ENCODE measurements at regions not wholly inside any gene's neighbourhood (a gene's known extent, or its start where the extent isn't known, plus 50 kb on each side); places are given as distances from the start of the nearest gene placed in this dataset.
"Not testable (repeated sequence)": the region's sequence is repeated elsewhere in the genome, so short reads cannot be mapped to it uniquely, and the experiment has no call there.

DNA sequence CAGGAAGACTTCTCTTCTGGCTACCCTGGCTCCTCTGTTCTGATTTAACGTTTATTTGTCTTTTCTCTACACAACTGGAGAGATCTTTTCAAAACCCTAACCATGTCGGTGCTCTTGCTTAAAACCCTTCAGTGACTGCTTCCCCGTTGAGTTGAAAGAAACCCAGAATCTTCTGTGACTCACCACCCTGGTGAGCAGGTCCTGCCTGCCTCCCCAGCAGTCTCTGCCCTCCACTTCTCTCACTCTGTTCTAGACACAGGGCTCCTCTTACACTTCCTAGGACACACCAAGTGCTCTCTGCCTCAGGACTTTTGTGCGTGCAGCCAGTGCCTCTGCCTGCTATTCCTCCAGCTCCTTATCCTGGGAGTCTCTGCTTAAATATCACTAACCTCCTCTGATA, 131.4 kb downstream of the IER5 start:
- no peaks in the 10 kb centered on the region for H3K4me1 Mint-ChIP-seq
- TF ChIP-seq, protein P1, sequence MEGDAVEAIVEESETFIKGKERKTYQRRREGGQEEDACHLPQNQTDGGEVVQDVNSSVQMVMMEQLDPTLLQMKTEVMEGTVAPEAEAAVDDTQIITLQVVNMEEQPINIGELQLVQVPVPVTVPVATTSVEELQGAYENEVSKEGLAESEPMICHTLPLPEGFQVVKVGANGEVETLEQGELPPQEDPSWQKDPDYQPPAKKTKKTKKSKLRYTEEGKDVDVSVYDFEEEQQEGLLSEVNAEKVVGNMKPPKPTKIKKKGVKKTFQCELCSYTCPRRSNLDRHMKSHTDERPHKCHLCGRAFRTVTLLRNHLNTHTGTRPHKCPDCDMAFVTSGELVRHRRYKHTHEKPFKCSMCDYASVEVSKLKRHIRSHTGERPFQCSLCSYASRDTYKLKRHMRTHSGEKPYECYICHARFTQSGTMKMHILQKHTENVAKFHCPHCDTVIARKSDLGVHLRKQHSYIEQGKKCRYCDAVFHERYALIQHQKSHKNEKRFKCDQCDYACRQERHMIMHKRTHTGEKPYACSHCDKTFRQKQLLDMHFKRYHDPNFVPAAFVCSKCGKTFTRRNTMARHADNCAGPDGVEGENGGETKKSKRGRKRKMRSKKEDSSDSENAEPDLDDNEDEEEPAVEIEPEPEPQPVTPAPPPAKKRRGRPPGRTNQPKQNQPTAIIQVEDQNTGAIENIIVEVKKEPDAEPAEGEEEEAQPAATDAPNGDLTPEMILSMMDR (conservative IDR thresholded peaks at IDR 0.05): no peak
- no peaks in the 10 kb centered on the region for H3K36me3 Mint-ChIP-seq (ENCODE audit: low read depth)
- peaks cover 10% of the 10 kb centered on the region for H3K9me3 Mint-ChIP-seq
- H3K27me3 Mint-ChIP-seq (ENCODE audit: low read depth): no peaks in the 10 kb centered on the region
- H3K4me3 Mint-ChIP-seq: no peak overlapping the region
- DNase-seq (ENCODE audit: low read depth, low spot score): no peak
- H3K27ac Mint-ChIP-seq (ENCODE audit: unreplicated experiment): no peak overlapping the region

DNA sequence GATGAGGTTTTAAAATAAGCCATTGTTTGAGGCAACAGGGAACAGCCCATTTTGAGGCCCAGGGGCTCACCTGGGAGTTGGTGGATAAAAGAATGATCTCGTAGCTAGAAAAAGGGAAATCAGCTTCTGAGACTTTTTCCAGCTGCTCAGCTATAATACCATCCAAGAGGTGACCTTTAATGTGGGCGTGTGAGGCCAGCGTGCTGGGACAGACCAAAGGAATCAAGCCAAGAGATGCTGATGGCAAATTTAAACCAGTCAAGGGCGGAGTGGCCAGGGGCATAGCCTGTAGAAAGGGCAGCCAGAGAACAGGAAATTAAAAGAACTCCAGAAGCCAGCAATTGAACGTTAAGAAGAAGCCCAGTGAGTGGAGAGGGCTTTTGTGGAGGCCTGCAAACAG, 132.6 kb downstream of the IER5 start:
- TF ChIP-seq, protein P1 (conservative IDR thresholded peaks at IDR 0.05): no peak
- Mint-ChIP-seq H3K4me3 (no peak overlapping the region), H3K4me1 (no peaks in the 10 kb centered on the region), H3K9me3 (peaks cover 10% of the 10 kb centered on the region), H3K27ac (ENCODE audit: unreplicated experiment) (no peak overlapping the region), H3K36me3 (ENCODE audit: low read depth) (no peaks in the 10 kb centered on the region), H3K27me3 (ENCODE audit: low read depth) (no peaks in the 10 kb centered on the region)
- DNase-seq (ENCODE audit: low read depth, low spot score): no peak

DNA sequence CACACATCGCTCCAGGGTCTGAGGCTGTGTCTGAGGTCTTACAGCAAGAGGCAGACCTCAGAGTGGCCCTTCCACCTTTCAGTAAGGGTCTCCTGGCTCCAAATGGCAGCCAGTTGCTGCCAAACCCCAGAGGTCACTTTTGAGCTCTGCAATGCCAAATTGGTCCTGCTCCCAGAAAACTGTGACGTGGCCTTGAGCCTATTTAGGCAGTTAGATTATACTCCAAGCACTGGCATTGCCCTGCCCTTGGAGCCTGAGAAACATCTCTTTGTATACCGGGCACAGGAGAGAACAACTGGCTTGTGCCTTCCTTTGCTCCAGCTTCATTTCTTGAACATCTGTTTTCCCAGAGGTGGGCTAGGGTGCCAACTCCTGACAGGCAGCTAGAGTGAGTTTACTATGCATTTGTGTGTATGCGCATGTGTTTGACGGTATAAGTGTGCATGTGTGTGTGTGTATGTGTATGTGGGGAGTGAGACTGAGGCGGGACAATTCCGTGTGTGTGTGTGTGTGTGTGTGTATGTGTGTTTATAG, 134.5 kb downstream of the IER5 start:
- TF ChIP-seq, protein P1 (conservative IDR thresholded peaks at IDR 0.05): no peak
- Mint-ChIP-seq H3K36me3 (ENCODE audit: low read depth) (no peaks in the 10 kb centered on the region), H3K4me3 (no peak overlapping the region), H3K27ac (ENCODE audit: unreplicated experiment) (no peak overlapping the region), H3K4me1 (no peaks in the 10 kb centered on the region), H3K27me3 (ENCODE audit: low read depth) (no peaks in the 10 kb centered on the region), H3K9me3 (peaks cover 4% of the 10 kb centered on the region)
- no peak for DNase-seq (ENCODE audit: low read depth, low spot score)

DNA sequence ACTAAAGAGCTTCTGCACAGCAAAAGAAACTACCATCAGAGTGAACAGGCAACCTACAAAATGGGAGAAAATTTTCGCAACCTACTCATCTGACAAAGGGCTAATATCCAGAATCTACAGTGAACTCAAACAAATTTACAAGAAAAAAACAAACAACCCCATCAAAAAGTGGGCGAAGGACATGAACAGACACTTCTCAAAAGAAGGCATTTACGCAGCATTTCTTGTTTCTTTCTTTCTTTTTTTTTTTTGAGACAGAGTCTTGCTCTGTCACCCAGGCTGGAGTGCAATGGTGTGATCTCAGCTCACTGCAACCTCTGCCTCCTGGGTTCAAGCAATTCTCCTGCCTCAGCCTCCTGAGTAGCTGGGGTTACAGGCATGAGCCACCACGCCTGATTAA, 138.2 kb downstream of the IER5 start:
- not testable (repeated sequence) for H3K4me1 Mint-ChIP-seq; H3K9me3 Mint-ChIP-seq; H3K4me3 Mint-ChIP-seq; H3K27ac Mint-ChIP-seq (ENCODE audit: unreplicated experiment); H3K27me3 Mint-ChIP-seq (ENCODE audit: low read depth); DNase-seq (ENCODE audit: low read depth, low spot score); H3K36me3 Mint-ChIP-seq (ENCODE audit: low read depth)

DNA sequence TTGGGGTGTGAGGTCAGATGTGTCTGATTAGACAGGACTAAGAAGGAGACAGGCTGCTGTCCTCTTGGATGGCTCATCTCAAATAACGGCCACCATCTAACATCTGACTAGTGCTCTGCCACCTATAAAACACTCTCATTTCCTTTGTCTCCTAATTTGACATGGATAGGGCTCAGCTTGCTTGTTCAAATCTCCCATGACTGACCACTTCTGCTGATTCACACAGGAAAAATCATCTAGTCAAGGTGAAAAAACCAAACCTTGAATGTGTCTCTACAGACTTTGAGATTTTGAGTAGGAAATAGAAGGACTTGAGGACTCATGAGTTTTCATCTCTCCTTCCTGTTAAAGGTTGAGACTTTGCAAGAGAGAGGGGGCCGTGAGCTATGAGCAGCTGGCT, 150.6 kb downstream of the IER5 start:
- Mint-ChIP-seq H3K36me3 (ENCODE audit: low read depth) (no peaks in the 10 kb centered on the region), H3K27me3 (ENCODE audit: low read depth) (peaks cover 7% of the 10 kb centered on the region), H3K4me3 (no peak overlapping the region), H3K9me3 (no peaks in the 10 kb centered on the region), H3K27ac (ENCODE audit: unreplicated experiment) (no peak overlapping the region), H3K4me1 (no peaks in the 10 kb centered on the region)
- DNase-seq (ENCODE audit: low read depth, low spot score): no peak
- TF ChIP-seq, protein P1 (conservative IDR thresholded peaks at IDR 0.05): no peak

DNA sequence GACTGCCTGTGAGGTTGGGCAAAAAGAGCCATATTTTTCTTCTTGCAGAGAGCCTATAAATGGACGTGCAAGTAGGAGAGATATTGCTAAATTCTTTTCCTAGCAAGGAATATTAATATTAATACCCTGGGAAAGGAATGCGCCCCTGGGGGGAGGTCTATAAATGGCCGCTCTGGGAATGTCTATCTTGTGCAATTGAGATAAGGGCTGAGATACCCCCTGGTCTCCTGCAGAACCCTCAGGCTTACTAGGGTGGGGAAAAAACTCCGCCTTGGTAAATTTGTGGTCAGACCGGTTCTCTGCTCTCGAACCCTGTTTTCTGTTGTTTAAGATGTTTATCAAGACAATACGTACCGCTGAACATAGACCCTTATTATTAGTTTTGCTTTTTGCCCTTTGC, 157.8 kb downstream of the IER5 start:
- not testable (repeated sequence) for H3K4me1 Mint-ChIP-seq; DNase-seq (ENCODE audit: low read depth, low spot score); H3K27ac Mint-ChIP-seq (ENCODE audit: unreplicated experiment); H3K4me3 Mint-ChIP-seq; H3K36me3 Mint-ChIP-seq (ENCODE audit: low read depth); H3K27me3 Mint-ChIP-seq (ENCODE audit: low read depth)
- H3K9me3 Mint-ChIP-seq: peaks cover 14% of the 10 kb centered on the region

DNA sequence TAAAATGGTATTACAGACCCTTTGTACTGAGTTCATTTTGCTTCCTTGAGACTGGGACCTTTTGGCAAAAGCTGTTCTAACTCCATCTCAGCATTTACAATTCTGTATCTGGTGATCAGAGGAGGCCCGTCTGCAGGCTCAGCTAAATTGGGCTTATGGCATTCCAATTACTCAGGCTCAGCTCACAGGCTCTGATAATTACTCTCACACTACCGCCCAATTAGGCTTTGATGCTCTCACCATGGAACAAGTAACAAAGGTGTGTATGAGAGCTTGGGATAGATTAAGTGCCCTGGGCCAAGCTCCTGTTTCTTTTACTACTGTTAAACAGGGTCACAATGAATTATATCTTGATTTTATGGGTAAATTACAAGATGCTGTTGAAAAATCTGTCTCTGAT, 159.9 kb downstream of the IER5 start:
- H3K36me3 Mint-ChIP-seq (ENCODE audit: low read depth); DNase-seq (ENCODE audit: low read depth, low spot score); H3K4me3 Mint-ChIP-seq; H3K4me1 Mint-ChIP-seq; H3K27ac Mint-ChIP-seq (ENCODE audit: unreplicated experiment): not testable (repeated sequence)
- H3K9me3 Mint-ChIP-seq: peaks cover 14% of the 10 kb centered on the region
- H3K27me3 Mint-ChIP-seq (ENCODE audit: low read depth): peaks cover 20% of the 10 kb centered on the region
